ENCODE measurements at regions not wholly inside any gene's neighbourhood (a gene's known extent, or its start where the extent isn't known, plus 50 kb on each side); places are given as distances from the start of the nearest gene placed in this dataset.

DNA sequence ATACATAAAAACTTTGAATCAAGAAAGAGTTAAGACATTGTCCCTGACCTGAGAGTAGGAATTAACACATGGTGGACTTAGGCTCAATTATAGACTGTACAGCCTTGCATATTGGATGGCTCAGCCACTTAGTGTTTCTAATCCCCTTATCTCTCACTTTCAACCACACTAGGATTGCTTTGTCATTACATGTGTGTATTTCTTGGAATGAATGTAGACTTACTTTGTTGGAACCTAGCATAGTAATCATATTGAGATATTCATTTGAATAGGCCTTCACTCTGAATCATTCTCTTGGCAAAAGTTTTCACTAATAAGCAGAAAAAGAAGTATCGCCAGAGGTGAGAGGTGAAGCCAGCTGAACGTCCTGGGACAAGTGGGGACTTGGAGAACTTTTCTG is 1973.9 kb upstream of the FLRT2 start:
- TF ChIP-seq, protein P1, sequence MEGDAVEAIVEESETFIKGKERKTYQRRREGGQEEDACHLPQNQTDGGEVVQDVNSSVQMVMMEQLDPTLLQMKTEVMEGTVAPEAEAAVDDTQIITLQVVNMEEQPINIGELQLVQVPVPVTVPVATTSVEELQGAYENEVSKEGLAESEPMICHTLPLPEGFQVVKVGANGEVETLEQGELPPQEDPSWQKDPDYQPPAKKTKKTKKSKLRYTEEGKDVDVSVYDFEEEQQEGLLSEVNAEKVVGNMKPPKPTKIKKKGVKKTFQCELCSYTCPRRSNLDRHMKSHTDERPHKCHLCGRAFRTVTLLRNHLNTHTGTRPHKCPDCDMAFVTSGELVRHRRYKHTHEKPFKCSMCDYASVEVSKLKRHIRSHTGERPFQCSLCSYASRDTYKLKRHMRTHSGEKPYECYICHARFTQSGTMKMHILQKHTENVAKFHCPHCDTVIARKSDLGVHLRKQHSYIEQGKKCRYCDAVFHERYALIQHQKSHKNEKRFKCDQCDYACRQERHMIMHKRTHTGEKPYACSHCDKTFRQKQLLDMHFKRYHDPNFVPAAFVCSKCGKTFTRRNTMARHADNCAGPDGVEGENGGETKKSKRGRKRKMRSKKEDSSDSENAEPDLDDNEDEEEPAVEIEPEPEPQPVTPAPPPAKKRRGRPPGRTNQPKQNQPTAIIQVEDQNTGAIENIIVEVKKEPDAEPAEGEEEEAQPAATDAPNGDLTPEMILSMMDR (IDR thresholded peaks at IDR 0.05; ENCODE audit: low read depth, low read length) = no peak
- no peak overlapping the region for H3K4me3 ChIP-seq (ENCODE audit: low read depth, low read length)

DNA sequence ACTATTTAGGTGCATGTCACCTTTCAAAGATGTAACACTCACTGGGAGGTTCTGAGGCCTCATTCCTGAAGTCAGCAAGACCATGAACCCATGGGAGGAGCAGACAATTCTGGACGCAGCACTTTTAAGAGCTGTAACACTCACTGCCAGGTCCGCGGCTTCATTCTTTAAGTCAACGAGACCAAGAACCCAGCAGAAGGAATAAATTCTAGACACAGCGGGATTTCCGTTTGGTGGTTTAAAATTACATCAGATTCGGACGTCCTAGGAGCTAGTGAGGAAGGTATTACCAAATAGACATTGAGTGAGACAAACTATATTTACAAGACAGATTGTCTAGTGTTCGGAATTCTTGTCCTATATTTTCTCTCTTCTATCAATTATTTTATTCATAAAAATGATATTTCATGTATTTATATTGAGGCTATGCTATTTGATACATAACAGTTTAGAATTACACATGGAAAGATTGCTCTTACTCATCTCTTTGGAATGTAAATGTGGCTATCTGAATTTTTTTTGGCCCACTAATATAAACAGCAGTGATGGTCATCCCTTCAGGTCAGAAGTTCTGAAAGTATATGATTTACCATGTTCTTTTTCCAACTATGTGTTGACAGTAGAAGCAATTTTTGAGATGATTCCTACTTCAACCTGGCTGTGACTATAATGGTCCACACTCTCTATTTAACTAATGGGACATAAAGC is 1973.0 kb upstream of the FLRT2 start:
- TF ChIP-seq, protein P1 (IDR thresholded peaks at IDR 0.05; ENCODE audit: low read depth, low read length) = no peak

DNA sequence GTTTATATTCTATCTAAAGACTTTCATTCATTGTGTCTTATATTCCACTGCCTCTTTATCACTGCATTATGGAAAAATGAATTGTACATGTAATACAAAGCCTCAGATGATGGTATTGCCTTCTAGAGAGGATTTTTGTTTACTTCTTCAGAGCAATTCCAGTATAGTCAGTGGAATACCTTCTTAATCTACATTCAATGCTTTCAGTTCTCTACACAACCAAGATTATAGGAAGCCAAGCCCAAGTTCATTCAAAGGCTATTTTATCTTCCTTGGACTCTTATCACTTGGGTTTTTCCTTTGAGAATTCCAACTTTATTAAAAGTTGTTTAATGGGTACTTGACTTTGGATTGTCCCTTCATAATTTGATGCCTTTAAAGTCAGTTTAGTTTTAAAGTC is 1971.0 kb upstream of the FLRT2 start:
- TF ChIP-seq, protein P1 (IDR thresholded peaks at IDR 0.05; ENCODE audit: low read depth, low read length) = no peak

More for the DNA sequence above, 1973.0 kb upstream of the FLRT2 start:
- H3K4me3 ChIP-seq (ENCODE audit: low read depth, low read length) = no peak overlapping the region

DNA sequence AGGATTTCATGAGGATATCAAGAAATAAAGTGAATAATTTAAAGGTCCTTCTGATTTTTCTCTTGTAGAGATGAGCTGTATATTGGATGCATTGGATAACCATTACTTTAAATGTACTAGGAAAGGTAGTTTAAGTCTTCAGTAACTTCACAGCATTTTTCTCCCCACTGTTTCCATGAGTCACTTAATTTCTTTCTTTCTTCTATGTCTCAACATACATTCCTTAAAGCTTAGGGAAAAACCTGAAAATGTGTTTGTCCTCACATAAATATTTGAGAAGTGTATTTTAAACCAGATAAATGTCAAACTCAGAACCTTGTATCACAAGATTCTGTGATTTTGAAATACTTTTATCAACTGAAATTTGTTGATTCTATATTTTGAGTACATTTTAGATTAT is 1970.2 kb upstream of the FLRT2 start:
- no peak overlapping the region for H3K4me3 ChIP-seq (ENCODE audit: low read depth, low read length)
- TF ChIP-seq, protein P1 (IDR thresholded peaks at IDR 0.05; ENCODE audit: low read depth, low read length) = no peak

More for the DNA sequence above, 1971.0 kb upstream of the FLRT2 start:
- no peak overlapping the region for H3K4me3 ChIP-seq (ENCODE audit: low read depth, low read length)

DNA sequence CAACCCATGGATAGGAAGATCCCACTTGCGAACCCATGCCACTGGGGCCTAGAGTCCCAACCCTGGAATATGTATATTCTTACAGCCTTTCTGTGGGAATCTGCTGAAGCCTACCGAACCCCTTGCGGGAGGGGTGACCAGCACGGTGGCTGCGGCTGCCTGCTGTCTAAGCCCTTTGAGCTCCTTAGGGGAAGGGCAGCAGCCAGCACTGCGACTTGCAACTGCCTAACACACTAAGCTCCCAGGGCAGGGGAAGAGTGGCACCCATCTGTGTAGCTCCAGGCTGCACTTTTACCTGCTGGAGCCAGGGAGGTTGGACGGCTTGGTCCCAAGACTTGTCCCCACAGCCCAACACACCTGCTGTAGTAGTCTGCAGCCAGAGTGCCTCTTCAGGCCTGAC is 1968.7 kb upstream of the FLRT2 start:
- no peak overlapping the region for H3K4me3 ChIP-seq (ENCODE audit: low read depth, low read length)
- TF ChIP-seq, protein P1 (IDR thresholded peaks at IDR 0.05; ENCODE audit: low read depth, low read length) = no peak

DNA sequence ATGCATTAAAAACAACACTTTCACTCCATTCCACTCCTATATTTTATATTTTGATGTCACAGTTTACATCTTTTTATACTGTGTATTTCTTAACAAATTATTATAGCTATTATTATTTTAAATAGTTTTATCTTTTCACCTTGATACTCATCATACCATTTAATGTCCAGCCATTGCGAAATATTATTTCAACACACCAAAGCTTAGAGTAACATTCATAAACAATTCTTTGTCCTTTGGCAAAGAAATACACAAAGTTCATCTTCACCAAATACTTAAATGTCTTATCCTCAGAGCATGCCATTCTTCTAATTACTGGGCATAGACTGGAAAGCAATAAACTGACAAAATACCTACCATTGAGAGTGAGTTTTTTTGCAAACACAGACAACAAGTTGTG is 1963.4 kb upstream of the FLRT2 start:
- TF ChIP-seq, protein P1 (IDR thresholded peaks at IDR 0.05; ENCODE audit: low read depth, low read length) = no peak
- no peak overlapping the region for H3K4me3 ChIP-seq (ENCODE audit: low read depth, low read length)

DNA sequence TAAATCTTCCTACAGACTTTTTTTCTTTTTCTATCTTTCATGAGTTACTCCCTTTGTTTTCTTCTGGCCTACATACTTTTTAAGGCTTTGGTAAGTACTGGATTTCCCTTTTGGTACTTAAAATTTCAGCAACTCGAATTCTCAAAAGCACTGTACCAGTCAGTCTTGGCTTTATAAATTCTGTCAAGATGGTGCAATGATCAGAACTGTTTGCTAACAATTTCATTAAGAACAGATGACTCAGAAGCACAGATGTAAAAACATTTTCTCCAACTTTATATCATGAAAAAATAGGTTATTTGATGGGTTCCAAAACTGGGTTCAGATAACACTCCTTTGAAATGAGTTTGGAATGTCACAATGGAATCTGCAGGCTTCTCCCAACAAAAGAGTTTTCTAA is 1961.8 kb upstream of the FLRT2 start:
- TF ChIP-seq, protein P1 (IDR thresholded peaks at IDR 0.05; ENCODE audit: low read depth, low read length) = no peak

More for the DNA sequence above, 1961.8 kb upstream of the FLRT2 start:
- no peak overlapping the region for H3K4me3 ChIP-seq (ENCODE audit: low read depth, low read length)

Measured in WI38 (cell line).